GM12878 (cell line): ENCODE measurements at regions not wholly inside any gene's neighbourhood (a gene's known extent, or its start where the extent isn't known, plus 50 kb on each side); places are given as distances from the start of the nearest gene placed in this dataset.

Source experiments
- ATAC-seq: fragments of 200-7000 bp; cut with Tn5 transposase; 3 replicates; pipeline ENCODE4 v1.9.1; 2020; ENCODE audit warnings: mild to moderate bottlenecking, moderate library complexity
- BruUV-seq: library from RNA; stranded (reverse); fragments of 400-500 nt; replicated peaks from 2 replicates; lab custom pipeline; 2021; lab: Mats Ljungman, UMichigan
- CTCF ChIA-PET: fragments of 300-600 bp; sonication (Branson Sonifier 250); formaldehyde crosslinking; extraction: SDS; loops from one replicate; lab custom pipeline; 2021; ENCODE audit warnings: inconsistent platforms; lab: Yijun Ruan, JAX
- POLR2A ChIA-PET: fragments of 350-600 bp; formaldehyde crosslinking; extraction: SDS; loops from one replicate; lab custom pipeline; 2021; ENCODE audit warnings: inconsistent platforms; lab: Charles Lee
- RAD21 ChIA-PET: fragments of 300-600 bp; sonication (Branson Sonifier 250); formaldehyde crosslinking; loops from one replicate; lab custom pipeline; 2023; ENCODE audit warnings: antibody characterized with exemption; ENCODE audit not compliant: unreplicated experiment; lab: Charles Lee
- SMC1A ChIA-PET: fragments of 300-600 bp; sonication (Branson Sonifier 250); formaldehyde crosslinking; loops from one replicate; lab custom pipeline; 2023; ENCODE audit not compliant: unreplicated experiment, uncharacterized antibody; lab: Charles Lee
- DNase-seq: peaks from one replicate; pipeline ENCODE4 v3.0.0-alpha.2; 2011; ENCODE audit warnings: low read depth, low spot score
- FAIRE-seq: peaks from 3 replicates; lab custom pipeline; 2011; peaks lifted over from hg19 to GRCh38; lab: Jason Lieb, UNC
- H2AFZ ChIP-seq: 2 replicates; pipeline ENCODE4 v1.6.0; 2011; ENCODE audit warnings: low read depth, low read length, control low read depth; ENCODE audit not compliant: control insufficient read depth
- H3K27ac ChIP-seq: 2 replicates; pipeline ENCODE4 v1.5.1; 2011; ENCODE audit warnings: control low read depth; ENCODE audit not compliant: control insufficient read depth, insufficient read depth
- H3K27me3 ChIP-seq, 2 experiments: replicated peaks in 1 of 2; 2 replicates each; pipeline versions ENCODE4 v1.6.0 to v1.6.1; 2011; ENCODE audit warnings: low read length in 1 of 2; ENCODE audit not compliant: control insufficient read depth in 2 of 2, insufficient read depth in 2 of 2
- H3K36me3 ChIP-seq, 2 experiments: 2 replicates each; pipeline ENCODE4 v1.5.1; 2011; ENCODE audit warnings: low read length in 1 of 2; ENCODE audit not compliant: control insufficient read depth in 2 of 2, insufficient read depth in 2 of 2
- H3K4me1 ChIP-seq: 2 replicates; pipeline ENCODE4 v1.6.1; 2011; ENCODE audit warnings: mild to moderate bottlenecking, low read length, moderate library complexity, mixed read lengths; ENCODE audit not compliant: control insufficient read depth, insufficient read depth
- H3K4me2 ChIP-seq: 2 replicates; pipeline ENCODE4 v1.6.0; 2011; ENCODE audit warnings: control low read depth; ENCODE audit not compliant: control insufficient read depth, insufficient read depth
- H3K4me3 ChIP-seq: fragments of 200-600 bp; sonication (generic); 2 replicates; pipeline ENCODE4 v1.5.1; 2016
- H3K79me2 ChIP-seq: 2 replicates; pipeline ENCODE4 v1.6.0; 2011; ENCODE audit warnings: low read length; ENCODE audit not compliant: control insufficient read depth, insufficient read depth
- H3K9ac ChIP-seq: 2 replicates; pipeline ENCODE4 v1.8.0; 2011; ENCODE audit warnings: low read length, control low read depth, mixed read lengths; ENCODE audit not compliant: control insufficient read depth, insufficient read depth
- H3K9me3 ChIP-seq: replicated peaks from 3 replicates; pipeline ENCODE4 v1.5.1; 2011; ENCODE audit warnings: mild to moderate bottlenecking, low read length; ENCODE audit not compliant: control insufficient read depth, insufficient read depth
- H4K20me1 ChIP-seq: 2 replicates; pipeline ENCODE4 v1.6.0; 2011; ENCODE audit not compliant: control insufficient read depth, insufficient read depth
- CHD2 ChIP-seq: IDR thresholded peaks from 2 replicates; pipeline ENCODE4 v1.6.1; 2011; ENCODE audit warnings: low read depth, low read length, improper control_type of control experiment, borderline replicate concordance
- HDAC2 ChIP-seq: fragments of 200-600 bp; sonication (generic); IDR thresholded peaks from 2 replicates; pipeline ENCODE4 v1.6.1; 2017
- HSF1 ChIP-seq: fragments of 150-350 bp; IDR thresholded peaks from 2 replicates; pipeline ENCODE4 v1.6.1; 2014; ENCODE audit warnings: mild to moderate bottlenecking, low read depth, low read length
- MTA3 ChIP-seq: IDR thresholded peaks from 2 replicates; pipeline ENCODE4 v1.6.1; 2012; ENCODE audit warnings: low read length, inconsistent platforms, borderline replicate concordance
- NR2C2 ChIP-seq: IDR thresholded peaks from 2 replicates; pipeline ENCODE4 v1.6.1; 2011; ENCODE audit warnings: borderline replicate concordance, low read depth; ENCODE audit not compliant: control insufficient read depth, insufficient read length
- PAX5 ChIP-seq: IDR thresholded peaks from 2 replicates; pipeline ENCODE4 v1.6.1; 2011; ENCODE audit warnings: low read depth, low read length, borderline replicate concordance
- ZBED1 ChIP-seq: IDR thresholded peaks from 2 replicates; pipeline ENCODE4 v1.6.1; 2016; ENCODE audit warnings: borderline replicate concordance
- ZNF24 ChIP-seq: fragments of 450-650 bp; IDR thresholded peaks from 2 replicates; pipeline ENCODE4 v1.6.1; 2017; ENCODE audit warnings: antibody characterized with exemption, mild to moderate bottlenecking
- WGBS: methylation state at CpG from one replicate; pipeline ENCODE4 v1.1.6; 2016; ENCODE audit warnings: low lambda C conversion rate; ENCODE audit not compliant: insufficient replicate concordance, insufficient coverage; ENCODE audit errors: missing lambda C conversion rate; 5-methylcytosine and 5-hydroxymethylcytosine counted together
- in situ Hi-C: fragments of 300-500 bp; cut with MboI; formaldehyde crosslinking; loops from 9 replicates; pipeline ENCODE4 v1.14.3; 2018; ENCODE audit warnings: mixed read lengths
- intact Hi-C: fragments of 100-400 bp; cut with micrococcal nuclease; formaldehyde crosslinking; loops from one replicate; pipeline ENCODE4 v1.14.2; 2022; ENCODE audit not compliant: unreplicated experiment
- TF ChIP-seq, protein P1 (sequence below): fragments of 450-650 bp; IDR thresholded peaks from 2 replicates; pipeline ENCODE4 v1.6.1; 2017; ENCODE audit warnings: borderline replicate concordance
- TF ChIP-seq, protein P2 (sequence below): IDR thresholded peaks from 2 replicates; pipeline ENCODE4 v1.6.1; 2012; ENCODE audit warnings: mild to moderate bottlenecking, low read depth, low read length
- TF ChIP-seq, protein P3 (sequence below): fragments of 450-650 bp; formaldehyde crosslinking; IDR thresholded peaks from 2 replicates; pipeline ENCODE4 v1.4.0; 2022; ENCODE audit warnings: mild to moderate bottlenecking, moderate library complexity

DNA sequence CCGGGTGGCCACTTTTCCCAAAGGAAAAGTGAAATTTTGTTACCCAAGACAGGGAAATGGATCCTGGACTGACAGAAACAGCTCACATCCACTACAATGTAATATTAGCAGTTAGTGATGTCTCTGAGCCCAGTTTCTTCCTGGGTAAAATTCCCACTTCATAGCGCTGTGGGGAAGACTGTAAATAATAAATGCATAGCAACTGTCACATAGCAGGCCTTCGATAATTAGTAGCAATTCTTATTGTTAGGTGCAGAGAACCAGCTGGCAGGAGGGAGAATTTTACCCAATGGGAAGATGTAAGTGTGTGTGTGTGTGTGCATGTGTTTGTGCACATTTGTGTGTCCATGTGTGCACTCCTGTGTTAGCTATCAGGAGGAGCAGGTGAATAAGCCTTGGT, 221.5 kb downstream of the SLC4A3 start:
- H3K79me2 ChIP-seq: no peaks in the 10 kb centered on the region
- no TSS peak for BruUV-seq
- ChIA-PET CTCF (no interaction called here), RAD21 (no interaction called here), SMC1A (no interaction called here), POLR2A (no interaction called here)
- H3K4me2 ChIP-seq: no peak overlapping the region
- no peak for ATAC-seq
- H3K9ac ChIP-seq: no peak overlapping the region
- DNase-seq: no peak
- in situ Hi-C loops (no loop called here), intact Hi-C loops (no loop called here)
- H3K4me1 ChIP-seq: no peaks in the 10 kb centered on the region
- no peaks in the 10 kb centered on the region for H3K9me3 ChIP-seq
- no peak overlapping the region for H2AFZ ChIP-seq
- no peaks in the 10 kb centered on the region for H3K36me3 ChIP-seq
- no peaks in the 10 kb centered on the region for H4K20me1 ChIP-seq
- H3K27ac ChIP-seq: no peak overlapping the region
- no peak overlapping the region for H3K4me3 ChIP-seq
- no peaks in the 10 kb centered on the region; a peak in 1 of 4 replicates for H3K27me3 ChIP-seq
- WGBS: 31% methylated on average over 3 of the region's 3 CpGs
- FAIRE-seq: no peak
- no peak for TF ChIP-seq ZBED1
- no peak for TF ChIP-seq CHD2
- TF ChIP-seq ZNF24: no peak
- TF ChIP-seq, protein P1, sequence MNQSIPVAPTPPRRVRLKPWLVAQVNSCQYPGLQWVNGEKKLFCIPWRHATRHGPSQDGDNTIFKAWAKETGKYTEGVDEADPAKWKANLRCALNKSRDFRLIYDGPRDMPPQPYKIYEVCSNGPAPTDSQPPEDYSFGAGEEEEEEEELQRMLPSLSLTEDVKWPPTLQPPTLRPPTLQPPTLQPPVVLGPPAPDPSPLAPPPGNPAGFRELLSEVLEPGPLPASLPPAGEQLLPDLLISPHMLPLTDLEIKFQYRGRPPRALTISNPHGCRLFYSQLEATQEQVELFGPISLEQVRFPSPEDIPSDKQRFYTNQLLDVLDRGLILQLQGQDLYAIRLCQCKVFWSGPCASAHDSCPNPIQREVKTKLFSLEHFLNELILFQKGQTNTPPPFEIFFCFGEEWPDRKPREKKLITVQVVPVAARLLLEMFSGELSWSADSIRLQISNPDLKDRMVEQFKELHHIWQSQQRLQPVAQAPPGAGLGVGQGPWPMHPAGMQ: no peak
- TF ChIP-seq MTA3: no peak
- no peak for TF ChIP-seq PAX5
- no peak for TF ChIP-seq NR2C2
- TF ChIP-seq, protein P2, sequence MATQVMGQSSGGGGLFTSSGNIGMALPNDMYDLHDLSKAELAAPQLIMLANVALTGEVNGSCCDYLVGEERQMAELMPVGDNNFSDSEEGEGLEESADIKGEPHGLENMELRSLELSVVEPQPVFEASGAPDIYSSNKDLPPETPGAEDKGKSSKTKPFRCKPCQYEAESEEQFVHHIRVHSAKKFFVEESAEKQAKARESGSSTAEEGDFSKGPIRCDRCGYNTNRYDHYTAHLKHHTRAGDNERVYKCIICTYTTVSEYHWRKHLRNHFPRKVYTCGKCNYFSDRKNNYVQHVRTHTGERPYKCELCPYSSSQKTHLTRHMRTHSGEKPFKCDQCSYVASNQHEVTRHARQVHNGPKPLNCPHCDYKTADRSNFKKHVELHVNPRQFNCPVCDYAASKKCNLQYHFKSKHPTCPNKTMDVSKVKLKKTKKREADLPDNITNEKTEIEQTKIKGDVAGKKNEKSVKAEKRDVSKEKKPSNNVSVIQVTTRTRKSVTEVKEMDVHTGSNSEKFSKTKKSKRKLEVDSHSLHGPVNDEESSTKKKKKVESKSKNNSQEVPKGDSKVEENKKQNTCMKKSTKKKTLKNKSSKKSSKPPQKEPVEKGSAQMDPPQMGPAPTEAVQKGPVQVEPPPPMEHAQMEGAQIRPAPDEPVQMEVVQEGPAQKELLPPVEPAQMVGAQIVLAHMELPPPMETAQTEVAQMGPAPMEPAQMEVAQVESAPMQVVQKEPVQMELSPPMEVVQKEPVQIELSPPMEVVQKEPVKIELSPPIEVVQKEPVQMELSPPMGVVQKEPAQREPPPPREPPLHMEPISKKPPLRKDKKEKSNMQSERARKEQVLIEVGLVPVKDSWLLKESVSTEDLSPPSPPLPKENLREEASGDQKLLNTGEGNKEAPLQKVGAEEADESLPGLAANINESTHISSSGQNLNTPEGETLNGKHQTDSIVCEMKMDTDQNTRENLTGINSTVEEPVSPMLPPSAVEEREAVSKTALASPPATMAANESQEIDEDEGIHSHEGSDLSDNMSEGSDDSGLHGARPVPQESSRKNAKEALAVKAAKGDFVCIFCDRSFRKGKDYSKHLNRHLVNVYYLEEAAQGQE: no peak
- no peak for TF ChIP-seq HSF1
- TF ChIP-seq, protein P3, sequence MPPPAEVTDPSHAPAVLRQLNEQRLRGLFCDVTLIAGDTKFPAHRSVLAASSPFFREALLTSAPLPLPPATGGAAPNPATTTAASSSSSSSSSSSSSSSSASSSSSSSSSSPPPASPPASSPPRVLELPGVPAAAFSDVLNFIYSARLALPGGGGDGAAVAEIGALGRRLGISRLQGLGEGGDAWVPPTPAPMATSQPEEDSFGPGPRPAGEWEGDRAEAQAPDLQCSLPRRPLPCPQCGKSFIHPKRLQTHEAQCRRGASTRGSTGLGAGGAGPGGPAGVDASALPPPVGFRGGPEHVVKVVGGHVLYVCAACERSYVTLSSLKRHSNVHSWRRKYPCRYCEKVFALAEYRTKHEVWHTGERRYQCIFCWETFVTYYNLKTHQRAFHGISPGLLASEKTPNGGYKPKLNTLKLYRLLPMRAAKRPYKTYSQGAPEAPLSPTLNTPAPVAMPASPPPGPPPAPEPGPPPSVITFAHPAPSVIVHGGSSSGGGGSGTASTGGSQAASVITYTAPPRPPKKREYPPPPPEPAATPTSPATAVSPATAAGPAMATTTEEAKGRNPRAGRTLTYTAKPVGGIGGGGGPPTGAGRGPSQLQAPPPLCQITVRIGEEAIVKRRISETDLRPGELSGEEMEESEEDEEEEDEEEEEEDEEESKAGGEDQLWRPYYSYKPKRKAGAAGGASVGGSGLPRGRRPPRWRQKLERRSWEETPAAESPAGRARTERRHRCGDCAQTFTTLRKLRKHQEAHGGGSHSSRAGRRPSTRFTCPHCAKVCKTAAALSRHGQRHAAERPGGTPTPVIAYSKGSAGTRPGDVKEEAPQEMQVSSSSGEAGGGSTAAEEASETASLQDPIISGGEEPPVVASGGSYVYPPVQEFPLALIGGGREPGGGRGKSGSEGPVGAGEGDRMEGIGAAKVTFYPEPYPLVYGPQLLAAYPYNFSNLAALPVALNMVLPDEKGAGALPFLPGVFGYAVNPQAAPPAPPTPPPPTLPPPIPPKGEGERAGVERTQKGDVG (CRISPR knock-in tag): no peak
- TF ChIP-seq HDAC2: no peak
